ENCODE measurements at regions not wholly inside any gene's neighbourhood (a gene's known extent, or its start where the extent isn't known, plus 50 kb on each side); places are given as distances from the start of the nearest gene placed in this dataset.

- no peak for TF ChIP-seq EP300 (IDR thresholded peaks at IDR 0.05)
These were observed 351.7 kb downstream of the HRH4 start (continued) for GRCh38 chr18:24811950-24812681.

DNA sequence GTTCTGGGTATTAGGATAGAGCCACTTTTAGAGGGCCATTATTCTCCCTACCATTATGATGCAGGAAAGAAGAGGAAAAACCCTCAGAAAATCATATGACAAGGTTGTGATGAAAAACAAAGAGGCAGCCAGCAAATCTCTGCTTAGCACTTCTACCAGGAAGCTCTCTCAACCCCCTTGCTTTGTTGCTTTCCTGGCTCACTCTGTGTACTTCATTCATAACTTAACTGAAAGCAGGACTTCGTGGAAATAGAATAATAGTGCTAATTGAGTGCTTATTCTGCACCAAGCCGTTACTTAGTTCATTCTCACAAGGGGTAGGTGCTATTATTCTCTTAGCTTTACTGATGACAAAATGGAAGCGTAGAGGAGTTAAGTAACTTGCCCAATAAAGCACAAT, 354.1 kb downstream of the HRH4 start:
- no peak for ATAC-seq
- TF ChIP-seq CHD2 (IDR thresholded peaks at IDR 0.05; ENCODE audit: low read length, partially characterized antibody), result no peak
- TF ChIP-seq ELK1 (IDR thresholded peaks at IDR 0.05; ENCODE audit: low read depth, low read length), result no peak
- no peak for TF ChIP-seq JUNB (IDR thresholded peaks at IDR 0.05)
- TF ChIP-seq KDM5A (IDR thresholded peaks at IDR 0.05), result no peak
- TF ChIP-seq RAD21 (conservative IDR thresholded peaks at IDR 0.05 in 1 of 2, IDR thresholded peaks at IDR 0.05 in 1 of 2), result no peak
- TF ChIP-seq, protein P1, sequence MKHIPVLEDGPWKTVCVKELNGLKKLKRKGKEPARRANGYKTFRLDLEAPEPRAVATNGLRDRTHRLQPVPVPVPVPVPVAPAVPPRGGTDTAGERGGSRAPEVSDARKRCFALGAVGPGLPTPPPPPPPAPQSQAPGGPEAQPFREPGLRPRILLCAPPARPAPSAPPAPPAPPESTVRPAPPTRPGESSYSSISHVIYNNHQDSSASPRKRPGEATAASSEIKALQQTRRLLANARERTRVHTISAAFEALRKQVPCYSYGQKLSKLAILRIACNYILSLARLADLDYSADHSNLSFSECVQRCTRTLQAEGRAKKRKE (CRISPR knock-in tag; IDR thresholded peaks at IDR 0.05; ENCODE audit: low read depth), result no peak
- TF ChIP-seq NFE2L2 (conservative IDR thresholded peaks at IDR 0.05; ENCODE audit: low read length), result no peak
- no peak for TF ChIP-seq RNF2 (IDR thresholded peaks at IDR 0.05; ENCODE audit: borderline replicate concordance, low read depth)
- no peak overlapping the region for H3K27ac ChIP-seq
- no peak overlapping the region for H3K4me2 ChIP-seq
- no peak for DNase-seq (ENCODE audit: low read depth in 1 of 2, low spot score in 1 of 2)
- no peak for FAIRE-seq
- no peak overlapping the region for H3K4me3 ChIP-seq
- no peaks in the 10 kb centered on the region for H3K4me1 ChIP-seq
- ChIA-PET POLR2A (no interaction called here), CTCF (no interaction called here)
- H3K9me3 ChIP-seq, result no peaks in the 10 kb centered on the region
- WGBS (ENCODE audit: missing lambda C conversion rate), result 3% methylated on average over 3 of the region's 3 CpGs

GRCh38 chr18:24817150-24817549, 356.7 kb downstream of the HRH4 start:
- Histone ChIP-seq H3K27ac (no peak overlapping the region), H3K4me3 (no peak overlapping the region), H3K4me1 (no peaks in the 10 kb centered on the region), H3K4me2 (no peak overlapping the region), H3K9me3 (no peaks in the 10 kb centered on the region)
- ChIA-PET CTCF (no interaction called here), POLR2A (no interaction called here)
- FAIRE-seq (no peak), DNase-seq (ENCODE audit: low read depth in 1 of 2, low spot score in 1 of 2) (no peak), ATAC-seq (no peak)
- 8% methylated on average over 3 of the region's 3 CpGs for WGBS (ENCODE audit: missing lambda C conversion rate)
- no peak for TF ChIP-seq RCOR1 (IDR thresholded peaks at IDR 0.05; ENCODE audit: low read depth, low read length)
- TF ChIP-seq POLR2A (IDR thresholded peaks at IDR 0.05; ENCODE audit: low read length), result no peak
- TF ChIP-seq ZC3H11A (IDR thresholded peaks at IDR 0.05), result no peak
- TF ChIP-seq FOXS1 (CRISPR knock-in tag; IDR thresholded peaks at IDR 0.05), result no peak
- TF ChIP-seq KDM1A (IDR thresholded peaks at IDR 0.05; ENCODE audit: low read depth), result no peak
- no peak for TF ChIP-seq NR3C1 (IDR thresholded peaks at IDR 0.05)
- TF ChIP-seq FOSL2 (IDR thresholded peaks at IDR 0.05), result no peak
- no peak for TF ChIP-seq FOSL2 (CRISPR knock-in tag; IDR thresholded peaks at IDR 0.05)

- ChIA-PET POLR2A (no interaction called here), CTCF (no interaction called here)
- no peak overlapping the region for H3K4me3 ChIP-seq
- FAIRE-seq (no peak), DNase-seq (ENCODE audit: low read depth in 1 of 2, low spot score in 1 of 2) (no peak), ATAC-seq (no peak)
- H3K4me1 ChIP-seq, result no peaks in the 10 kb centered on the region
- TF ChIP-seq ZFP36 (IDR thresholded peaks at IDR 0.05; ENCODE audit: borderline replicate concordance, partially characterized antibody), result no peak
- no peak for TF ChIP-seq HOXA7 (CRISPR knock-in tag; IDR thresholded peaks at IDR 0.05)
- TF ChIP-seq TP53 (CRISPR knock-in tag; IDR thresholded peaks at IDR 0.05), result no peak
- TF ChIP-seq RAD21 (conservative IDR thresholded peaks at IDR 0.05 in 1 of 2, IDR thresholded peaks at IDR 0.05 in 1 of 2), result no peak
- TF ChIP-seq, protein P2, sequence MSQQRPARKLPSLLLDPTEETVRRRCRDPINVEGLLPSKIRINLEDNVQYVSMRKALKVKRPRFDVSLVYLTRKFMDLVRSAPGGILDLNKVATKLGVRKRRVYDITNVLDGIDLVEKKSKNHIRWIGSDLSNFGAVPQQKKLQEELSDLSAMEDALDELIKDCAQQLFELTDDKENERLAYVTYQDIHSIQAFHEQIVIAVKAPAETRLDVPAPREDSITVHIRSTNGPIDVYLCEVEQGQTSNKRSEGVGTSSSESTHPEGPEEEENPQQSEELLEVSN (IDR thresholded peaks at IDR 0.05; ENCODE audit: borderline replicate concordance, low read depth), result no peak
- TF ChIP-seq ZC3H11A (IDR thresholded peaks at IDR 0.05), result no peak
- TF ChIP-seq MAFK (IDR thresholded peaks at IDR 0.05; ENCODE audit: partially characterized antibody), result no peak
- TF ChIP-seq, protein P3, sequence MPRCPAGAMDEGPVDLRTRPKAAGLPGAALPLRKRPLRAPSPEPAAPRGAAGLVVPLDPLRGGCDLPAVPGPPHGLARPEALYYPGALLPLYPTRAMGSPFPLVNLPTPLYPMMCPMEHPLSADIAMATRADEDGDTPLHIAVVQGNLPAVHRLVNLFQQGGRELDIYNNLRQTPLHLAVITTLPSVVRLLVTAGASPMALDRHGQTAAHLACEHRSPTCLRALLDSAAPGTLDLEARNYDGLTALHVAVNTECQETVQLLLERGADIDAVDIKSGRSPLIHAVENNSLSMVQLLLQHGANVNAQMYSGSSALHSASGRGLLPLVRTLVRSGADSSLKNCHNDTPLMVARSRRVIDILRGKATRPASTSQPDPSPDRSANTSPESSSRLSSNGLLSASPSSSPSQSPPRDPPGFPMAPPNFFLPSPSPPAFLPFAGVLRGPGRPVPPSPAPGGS (IDR thresholded peaks at IDR 0.05), result no peak
- no peak for TF ChIP-seq FOSL2 (IDR thresholded peaks at IDR 0.05)
- TF ChIP-seq FOSL2 (CRISPR knock-in tag; IDR thresholded peaks at IDR 0.05), result no peak
- TF ChIP-seq HES2 (IDR thresholded peaks at IDR 0.05), result no peak
- TF ChIP-seq SMC3 (IDR thresholded peaks at IDR 0.05), result no peak
- TF ChIP-seq POLR2AphosphoS2 (conservative IDR thresholded peaks at IDR 0.05; ENCODE audit: low read length), result no peak
- TF ChIP-seq FOSB (CRISPR knock-in tag; IDR thresholded peaks at IDR 0.05), result no peak
- TF ChIP-seq POLR2A (IDR thresholded peaks at IDR 0.05; ENCODE audit: low read length), result no peak
- TF ChIP-seq, protein P4, sequence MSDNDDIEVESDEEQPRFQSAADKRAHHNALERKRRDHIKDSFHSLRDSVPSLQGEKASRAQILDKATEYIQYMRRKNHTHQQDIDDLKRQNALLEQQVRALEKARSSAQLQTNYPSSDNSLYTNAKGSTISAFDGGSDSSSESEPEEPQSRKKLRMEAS (IDR thresholded peaks at IDR 0.05), result no peak
- no peak for TF ChIP-seq KDM5A (IDR thresholded peaks at IDR 0.05)
- no peak overlapping the region for H3K4me2 ChIP-seq
- WGBS (ENCODE audit: missing lambda C conversion rate), result 18% methylated on average over 9 of the region's 9 CpGs
- no peaks in the 10 kb centered on the region for H3K9me3 ChIP-seq
- no peak overlapping the region for H3K27ac ChIP-seq
These were observed 357.3 kb downstream of the HRH4 start for GRCh38 chr18:24817587-24818371.

Data from A549 (cell line).